ENCODE measurements at regions not wholly inside any gene's neighbourhood (a gene's known extent, or its start where the extent isn't known, plus 50 kb on each side); places are given as distances from the start of the nearest gene placed in this dataset.

- DNase-seq (ENCODE audit: extremely low read depth in 1 of 2, low read depth in 1 of 2) = no peak
Measured at GRCh38 chr22:47237890-47238480, 475.5 kb downstream of the TBC1D22A start.

GRCh38 chr22:47236718-47237117, 474.3 kb downstream of the TBC1D22A start:
- DNase-seq (ENCODE audit: extremely low read depth in 1 of 2, low read depth in 1 of 2) = no peak

GRCh38 chr22:47236161-47236560, 473.7 kb downstream of the TBC1D22A start:
- DNase-seq (ENCODE audit: extremely low read depth in 1 of 2, low read depth in 1 of 2) = no peak

GRCh38 chr22:47233316-47234243, 471.1 kb downstream of the TBC1D22A start:
- DNase-seq (ENCODE audit: extremely low read depth in 1 of 2, low read depth in 1 of 2) = no peak

GRCh38 chr22:47232753-47233152, 470.3 kb downstream of the TBC1D22A start:
- DNase-seq (ENCODE audit: extremely low read depth in 1 of 2, low read depth in 1 of 2) = no peak

- no peak for DNase-seq (ENCODE audit: extremely low read depth in 1 of 2, low read depth in 1 of 2)
Measured at GRCh38 chr22:47232197-47232596, 469.7 kb downstream of the TBC1D22A start.

- DNase-seq (ENCODE audit: extremely low read depth in 1 of 2, low read depth in 1 of 2) = no peak
Measured at GRCh38 chr22:47231759-47232158, 469.3 kb downstream of the TBC1D22A start.

GRCh38 chr22:47230741-47231140, 468.3 kb downstream of the TBC1D22A start:
- no peak for DNase-seq (ENCODE audit: extremely low read depth in 1 of 2, low read depth in 1 of 2)

- DNase-seq (ENCODE audit: extremely low read depth in 1 of 2, low read depth in 1 of 2) = no peak
Measured at GRCh38 chr22:47230251-47230650, 467.8 kb downstream of the TBC1D22A start.

- DNase-seq (ENCODE audit: extremely low read depth in 1 of 2, low read depth in 1 of 2) = no peak
Measured at GRCh38 chr22:47228767-47229166, 466.3 kb downstream of the TBC1D22A start.

- DNase-seq (ENCODE audit: extremely low read depth in 1 of 2, low read depth in 1 of 2) = no peak
Measured at GRCh38 chr22:47225931-47226633, 463.6 kb downstream of the TBC1D22A start.

- no peak for DNase-seq (ENCODE audit: extremely low read depth in 1 of 2, low read depth in 1 of 2)
Measured at GRCh38 chr22:47225080-47225930, 462.9 kb downstream of the TBC1D22A start.
